ENCODE measurements at regions not wholly inside any gene's neighbourhood (a gene's known extent, or its start where the extent isn't known, plus 50 kb on each side); places are given as distances from the start of the nearest gene placed in this dataset.
"Not testable (repeated sequence)": the region's sequence is repeated elsewhere in the genome, so short reads cannot be mapped to it uniquely, and the experiment has no call there.

DNA sequence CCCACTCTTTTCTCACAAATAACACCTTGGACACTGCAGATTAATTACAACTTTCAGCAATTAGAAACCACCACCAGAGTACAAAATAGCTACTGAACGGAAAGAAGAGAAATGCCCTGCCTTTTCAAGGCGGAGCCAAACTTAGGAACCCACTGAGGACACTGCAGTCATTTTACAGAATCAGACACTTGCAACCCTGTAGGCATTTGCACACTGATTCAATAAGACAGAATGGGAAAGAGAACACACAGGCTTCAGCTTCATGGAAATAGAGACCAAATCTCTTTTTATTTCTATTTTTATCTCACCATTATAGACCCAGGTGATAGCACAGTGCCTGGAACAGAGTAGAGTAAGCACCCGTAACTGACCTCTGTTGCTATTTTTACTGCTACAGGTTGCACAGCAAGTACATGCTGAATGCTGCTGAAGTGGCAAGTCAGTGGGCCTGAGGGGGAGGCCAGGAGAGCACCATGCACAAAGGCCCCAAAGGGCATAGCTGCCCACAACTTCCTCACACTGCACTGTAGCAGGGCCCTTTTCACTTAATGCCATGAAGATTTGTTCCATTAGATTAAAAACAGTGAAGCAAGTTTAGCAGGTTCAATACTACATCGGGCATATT, 50.7 kb upstream of the EDARADD start:
- DNase-seq (no peak), ATAC-seq (peak; percentile 96)
- intact Hi-C loops (cut with micrococcal nuclease), result no loop called here

DNA sequence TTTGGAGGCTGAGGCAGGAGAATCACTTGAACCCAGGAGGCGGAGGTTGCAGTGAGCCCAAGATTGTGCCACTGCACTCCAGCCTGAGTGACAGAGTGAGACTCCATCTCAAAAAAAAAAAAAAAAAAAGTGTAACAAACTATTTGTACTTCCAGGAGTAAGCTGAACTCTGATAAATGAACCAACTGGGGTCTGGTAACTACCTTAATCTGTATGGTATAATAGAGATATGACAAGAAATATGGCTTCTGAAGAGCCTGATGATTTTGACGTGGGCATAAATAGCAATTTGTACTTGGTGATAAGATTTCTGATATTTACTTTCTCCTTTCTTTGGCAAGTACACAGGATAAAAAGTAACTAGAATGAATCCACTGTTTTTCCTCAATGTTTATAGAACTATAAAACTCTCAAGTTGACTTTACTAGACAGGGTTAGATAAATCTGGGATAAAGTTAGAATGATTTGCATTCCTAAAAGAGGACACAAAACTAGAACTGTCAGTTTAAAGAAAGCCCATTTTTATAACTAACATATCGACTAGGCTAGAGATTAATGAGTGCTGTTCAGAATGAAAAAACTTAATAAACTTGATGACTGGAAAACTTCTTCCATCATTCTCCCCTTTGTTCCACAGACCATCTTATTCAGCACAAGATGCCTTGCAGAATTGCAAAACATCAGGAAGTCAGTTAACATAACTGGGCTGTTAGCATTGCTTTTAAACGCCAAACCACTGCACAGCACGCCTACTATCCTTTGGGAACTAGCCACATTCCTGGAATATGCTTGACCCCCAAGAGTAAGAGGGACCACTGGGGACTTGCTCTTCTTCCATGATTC, 51.5 kb upstream of the EDARADD start:
- intact Hi-C loops (cut with micrococcal nuclease), result no loop called here
- ATAC-seq, result no peak
- DNase-seq, result no peak

DNA sequence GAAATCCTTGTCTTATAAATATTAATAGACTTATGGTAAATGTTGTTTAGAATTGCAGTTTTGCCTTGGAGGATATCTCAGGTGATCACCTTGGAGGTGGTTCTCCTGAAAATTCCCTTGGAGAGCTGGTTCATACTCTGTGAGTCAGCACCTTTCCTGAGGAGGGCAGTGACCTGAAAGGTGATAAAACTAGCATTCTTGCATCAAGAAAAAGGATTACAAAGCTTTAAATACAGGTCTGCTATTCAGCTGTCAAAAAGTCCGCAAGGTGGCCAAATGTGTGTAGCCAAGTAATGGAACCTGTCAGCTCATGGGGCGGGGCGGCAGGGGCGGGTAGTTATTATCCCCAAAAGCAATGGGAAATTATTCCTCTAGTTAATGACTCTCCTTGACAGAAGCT, 52.8 kb upstream of the EDARADD start:
- no peak for DNase-seq
- no peak for ATAC-seq
- intact Hi-C loops (cut with micrococcal nuclease), result no loop called here

DNA sequence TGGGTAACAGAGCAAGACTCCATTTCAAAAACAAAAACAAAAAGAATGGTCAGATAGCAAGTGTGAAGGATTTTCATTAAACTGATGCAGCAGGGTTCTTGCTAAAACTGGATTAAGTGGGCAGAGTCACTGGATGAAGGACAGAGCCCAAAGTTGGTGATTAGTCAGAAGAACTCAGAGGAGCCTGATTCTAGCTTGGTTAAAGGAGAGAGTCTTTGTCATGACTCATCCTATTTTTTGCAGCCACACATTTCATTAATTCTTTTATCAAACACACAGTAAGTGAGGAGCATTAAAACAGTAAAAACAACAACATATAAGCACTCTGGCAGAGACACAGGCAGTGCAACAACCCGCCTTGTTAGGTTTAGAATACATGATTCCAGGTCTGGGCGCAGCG, 56.0 kb upstream of the EDARADD start:
- DNase-seq (no peak), ATAC-seq (no peak)
- intact Hi-C loops (cut with micrococcal nuclease), result no loop called here

DNA sequence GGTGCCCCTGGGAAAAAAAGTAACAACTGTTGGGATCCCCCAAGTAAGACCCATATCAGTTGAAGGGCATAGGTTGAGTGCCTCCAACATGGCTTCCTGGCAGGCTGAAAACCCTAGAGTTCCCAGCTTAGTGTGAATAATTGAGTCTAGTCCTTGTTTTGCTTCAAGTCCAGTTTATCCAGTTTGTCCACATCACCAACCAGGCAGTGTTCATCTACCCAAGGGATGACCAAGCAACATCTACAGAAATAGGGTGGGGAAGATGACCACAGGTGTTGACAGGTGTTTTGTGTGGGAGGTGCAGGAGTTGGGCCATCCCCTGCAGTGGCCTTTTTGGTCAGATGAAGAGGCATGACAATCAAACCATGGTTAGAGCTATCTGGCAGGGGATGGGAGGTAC, 54.3 kb upstream of the ERO1B start:
- no peak for ATAC-seq
- intact Hi-C loops (cut with micrococcal nuclease), result no loop called here
- no peak for DNase-seq

DNA sequence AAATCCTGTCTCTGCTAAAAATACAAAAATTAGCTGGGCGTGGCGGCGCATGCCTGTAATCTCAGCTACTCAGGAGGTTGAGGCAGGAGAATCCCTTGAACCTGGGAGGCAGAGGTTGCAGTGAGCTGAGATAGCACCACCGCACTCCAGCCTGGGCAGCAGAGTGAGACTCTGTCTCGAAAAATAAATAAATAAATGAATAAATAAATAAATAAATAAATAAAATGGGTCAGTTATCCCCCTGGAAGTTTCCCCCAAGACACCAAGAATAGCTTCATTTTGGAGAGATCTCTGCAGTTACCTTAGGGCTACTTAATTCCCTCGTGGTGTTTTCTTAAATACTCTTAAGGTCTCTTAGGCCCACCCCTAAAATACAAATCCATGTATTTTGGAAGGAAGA, 53.9 kb upstream of the ERO1B start:
- ATAC-seq; DNase-seq; intact Hi-C loops (cut with micrococcal nuclease): not testable (repeated sequence)

DNA sequence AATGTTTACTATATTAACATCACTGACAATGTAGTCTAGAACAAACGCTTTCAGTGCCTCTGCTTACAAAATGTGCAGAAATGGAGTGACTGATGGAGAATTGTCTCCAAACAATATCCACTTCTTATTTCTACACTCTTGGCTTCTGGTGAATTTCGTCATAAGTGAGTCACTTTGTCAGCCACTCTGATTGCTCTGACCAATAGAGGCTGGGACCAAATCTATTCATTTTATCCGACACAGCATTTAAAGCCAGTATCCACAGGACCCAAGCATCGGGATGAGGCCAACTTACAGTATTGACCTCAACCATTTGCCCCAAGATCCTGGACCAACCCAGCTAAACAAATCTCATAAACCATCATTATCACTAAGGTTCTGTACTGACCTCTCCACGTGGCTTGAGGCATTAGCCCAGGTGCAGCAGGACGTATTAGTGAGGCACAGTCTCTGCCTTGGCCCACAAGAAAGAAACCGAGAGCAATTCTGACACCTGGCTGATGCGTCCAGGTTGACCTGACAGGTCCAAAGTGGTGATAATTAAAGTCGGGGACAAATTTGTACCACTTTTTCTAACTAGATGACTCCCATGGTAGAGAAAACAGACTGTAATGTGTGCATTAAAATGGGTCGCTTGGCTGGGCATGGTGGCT, 53.3 kb upstream of the ERO1B start:
- no peak for ATAC-seq

DNA sequence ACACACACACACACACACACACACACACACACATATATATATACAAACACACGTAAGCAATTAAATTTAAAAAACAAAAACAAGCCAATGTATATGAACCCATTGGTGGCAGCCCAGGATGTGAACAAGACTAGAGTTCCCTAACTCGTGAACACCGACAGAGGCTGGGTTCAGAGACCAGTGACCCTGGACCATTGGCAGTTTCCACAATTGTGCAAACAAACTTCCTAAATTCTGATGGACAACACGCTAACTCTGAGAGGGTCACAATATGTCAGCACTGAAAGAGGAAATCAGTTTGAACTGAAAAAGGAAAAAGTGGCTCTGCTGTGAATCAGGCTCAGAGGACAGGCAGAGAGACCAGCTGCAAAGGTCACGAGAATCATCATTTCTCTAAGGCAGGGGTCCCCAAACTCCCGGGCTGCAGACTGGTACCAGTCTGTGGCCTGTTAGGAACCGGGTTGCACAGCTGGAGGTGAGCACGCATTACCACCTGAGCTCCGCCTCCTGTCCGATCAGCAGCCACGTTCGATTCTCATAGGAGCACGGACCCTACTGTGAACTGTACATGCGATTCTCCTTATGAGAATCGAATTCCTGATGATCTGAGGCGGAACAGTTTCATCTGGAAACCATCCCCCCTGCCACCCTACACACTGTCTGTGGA, 50.5 kb upstream of the ERO1B start:
- intact Hi-C loops (cut with micrococcal nuclease), result no loop called here
- DNase-seq (no peak), ATAC-seq (no peak)

More for the DNA sequence above, 53.3 kb upstream of the ERO1B start:
- intact Hi-C loops (cut with micrococcal nuclease), result no loop called here
- no peak for DNase-seq

Measured in left ventricle myocardium superior (tissue), 1 donor.